ENCODE measurements at regions not wholly inside any gene's neighbourhood (a gene's known extent, or its start where the extent isn't known, plus 50 kb on each side); places are given as distances from the start of the nearest gene placed in this dataset.
A peak's percentile ranks its signal among the peaks of the same experiment; 100 is the strongest.

DNA sequence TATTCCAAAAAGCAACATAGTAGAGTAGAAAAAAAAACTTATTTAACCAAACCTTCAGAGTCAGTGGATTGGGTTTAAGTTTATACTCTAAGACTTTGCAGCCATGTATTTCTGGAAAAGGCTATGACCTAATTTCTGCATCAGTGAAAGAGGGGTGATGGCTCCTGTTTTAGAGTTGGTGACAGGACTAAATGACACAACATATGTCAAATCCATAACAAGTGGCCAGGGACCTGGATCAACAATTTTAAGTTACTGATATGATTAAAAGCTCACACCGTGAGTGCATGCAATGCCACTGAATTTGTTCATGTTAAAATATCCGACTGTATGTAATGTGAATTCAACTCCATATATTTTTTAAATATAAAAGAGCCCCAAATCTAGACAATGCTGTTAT is 390.6 kb downstream of the TNS3 start:
- H3K4me3 ChIP-seq (ENCODE audit: low read depth, low read length) = no peak overlapping the region

DNA sequence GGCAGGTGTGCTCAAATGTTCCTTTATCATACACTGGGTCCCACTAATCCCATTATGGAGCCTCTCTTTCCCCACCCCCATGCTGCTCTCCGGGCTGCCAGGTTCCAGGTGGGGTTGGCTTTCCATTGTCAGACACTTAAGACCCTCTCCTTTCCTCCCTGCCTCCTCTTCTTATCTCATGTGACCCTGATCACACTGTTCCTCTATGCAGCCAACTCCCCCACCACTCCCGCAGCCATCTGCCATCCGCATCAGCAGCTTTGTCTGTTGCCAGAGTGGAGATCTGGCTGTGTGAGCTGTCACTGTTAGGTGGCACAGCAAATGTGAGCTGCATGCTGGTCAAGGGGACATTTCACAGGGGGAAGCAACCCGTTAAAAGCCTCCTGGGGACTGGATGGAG is 391.4 kb downstream of the TNS3 start:
- no peak overlapping the region for H3K4me3 ChIP-seq (ENCODE audit: low read depth, low read length)
- no peak for TF ChIP-seq MYC (IDR thresholded peaks at IDR 0.05; ENCODE audit: low read depth, low read length)
- no peak for TF ChIP-seq POLR2A (IDR thresholded peaks at IDR 0.05; ENCODE audit: extremely low read depth, insufficient read length)
- TF ChIP-seq, protein P1, sequence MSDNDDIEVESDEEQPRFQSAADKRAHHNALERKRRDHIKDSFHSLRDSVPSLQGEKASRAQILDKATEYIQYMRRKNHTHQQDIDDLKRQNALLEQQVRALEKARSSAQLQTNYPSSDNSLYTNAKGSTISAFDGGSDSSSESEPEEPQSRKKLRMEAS (IDR thresholded peaks at IDR 0.05; ENCODE audit: low read depth, low read length) = no peak
- TF ChIP-seq CTCF (IDR thresholded peaks at IDR 0.05; ENCODE audit: low read depth, low read length) = no peak
- no peak for DNase-seq (ENCODE audit: low read depth)

More for the DNA sequence above, 390.6 kb downstream of the TNS3 start:
- no peak for DNase-seq (ENCODE audit: low read depth)
- TF ChIP-seq, protein P1 (IDR thresholded peaks at IDR 0.05; ENCODE audit: low read depth, low read length) = no peak
- no peak for TF ChIP-seq POLR2A (IDR thresholded peaks at IDR 0.05; ENCODE audit: extremely low read depth, insufficient read length)
- no peak for TF ChIP-seq CTCF (IDR thresholded peaks at IDR 0.05; ENCODE audit: low read depth, low read length)
- TF ChIP-seq MYC (IDR thresholded peaks at IDR 0.05; ENCODE audit: low read depth, low read length) = no peak

- no peak overlapping the region for H3K4me3 ChIP-seq (ENCODE audit: low read depth, low read length)
- TF ChIP-seq POLR2A (IDR thresholded peaks at IDR 0.05; ENCODE audit: extremely low read depth, insufficient read length) = no peak
- TF ChIP-seq, protein P1 (IDR thresholded peaks at IDR 0.05; ENCODE audit: low read depth, low read length) = no peak
- no peak for TF ChIP-seq MYC (IDR thresholded peaks at IDR 0.05; ENCODE audit: low read depth, low read length)
- no peak for TF ChIP-seq CTCF (IDR thresholded peaks at IDR 0.05; ENCODE audit: low read depth, low read length)
- peak; percentile 38 for DNase-seq (ENCODE audit: low read depth)
These were observed 393.1 kb downstream of the TNS3 start for GRCh38 chr7:47188653-47189315.

DNA sequence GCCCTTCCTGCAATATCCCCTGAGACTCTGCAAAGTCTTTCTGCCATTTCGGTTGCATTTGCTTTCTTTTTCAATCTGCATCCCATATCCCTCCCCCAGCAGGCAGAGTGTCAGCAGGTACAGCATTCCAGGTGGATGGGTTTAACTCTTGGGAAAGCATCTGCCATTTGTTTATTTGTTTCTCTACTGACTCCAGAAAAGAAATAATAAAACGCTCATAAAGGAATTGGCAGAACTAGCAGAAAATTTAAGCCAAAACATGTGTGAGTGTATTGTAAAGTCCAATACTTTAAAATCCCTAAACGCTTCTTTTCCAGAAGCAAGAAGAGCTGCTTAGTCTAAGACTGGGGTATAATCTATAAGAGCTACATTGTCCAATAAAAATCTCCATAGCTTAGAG is 393.8 kb downstream of the TNS3 start:
- TF ChIP-seq MYC (IDR thresholded peaks at IDR 0.05; ENCODE audit: low read depth, low read length) (no peak), CTCF (IDR thresholded peaks at IDR 0.05; ENCODE audit: low read depth, low read length) (no peak), POLR2A (IDR thresholded peaks at IDR 0.05; ENCODE audit: extremely low read depth, insufficient read length) (no peak)
- TF ChIP-seq, protein P1 (IDR thresholded peaks at IDR 0.05; ENCODE audit: low read depth, low read length) = no peak
- no peak overlapping the region for H3K4me3 ChIP-seq (ENCODE audit: low read depth, low read length)
- DNase-seq (ENCODE audit: low read depth) = no peak

DNA sequence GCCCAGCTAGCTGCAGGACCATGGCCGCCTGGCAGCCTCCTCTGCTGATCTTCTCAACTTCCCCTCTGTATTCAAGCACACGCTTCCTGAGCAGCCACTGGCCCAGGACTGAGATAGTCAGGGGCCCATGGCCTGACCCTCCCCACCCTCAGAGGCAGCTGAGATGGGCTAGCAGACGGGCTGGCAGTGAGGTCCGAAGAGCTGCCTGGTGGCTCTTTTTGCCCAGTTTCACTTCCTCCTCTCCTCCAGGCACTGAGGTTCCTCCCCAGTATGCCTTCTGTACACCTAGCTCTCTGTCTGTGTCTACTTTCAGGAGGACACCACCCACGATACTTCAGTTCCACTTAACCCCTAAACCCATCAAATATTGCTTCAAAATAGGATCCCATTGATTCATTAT is 395.6 kb downstream of the TNS3 start:
- TF ChIP-seq CTCF (IDR thresholded peaks at IDR 0.05; ENCODE audit: low read depth, low read length) = no peak
- TF ChIP-seq, protein P1 (IDR thresholded peaks at IDR 0.05; ENCODE audit: low read depth, low read length) = no peak
- no peak for TF ChIP-seq MYC (IDR thresholded peaks at IDR 0.05; ENCODE audit: low read depth, low read length)
- no peak for TF ChIP-seq POLR2A (IDR thresholded peaks at IDR 0.05; ENCODE audit: extremely low read depth, insufficient read length)
- H3K4me3 ChIP-seq (ENCODE audit: low read depth, low read length) = no peak overlapping the region
- peak; percentile 91 for DNase-seq (ENCODE audit: low read depth)
